ENCODE measurements at regions not wholly inside any gene's neighbourhood (a gene's known extent, or its start where the extent isn't known, plus 50 kb on each side); places are given as distances from the start of the nearest gene placed in this dataset.

GRCh38 chr3:99483841-99484240 lies 154.6 kb upstream of the COL8A1 start:
- Histone ChIP-seq H3K27ac (ENCODE audit: low read depth, low read length) (no peak overlapping the region), H3K9me3 (ENCODE audit: low read length) (no peaks in the 10 kb centered on the region), H3K36me3 (ENCODE audit: insufficient read depth, low read length) (no peaks in the 10 kb centered on the region), H3K4me3 (ENCODE audit: low read length) (no peak overlapping the region), H3K4me1 (ENCODE audit: insufficient read depth, low read length) (no peaks in the 10 kb centered on the region), H3K27me3 (ENCODE audit: insufficient read depth, low read length, poor library complexity, severe bottlenecking) (no peaks in the 10 kb centered on the region)
- Mint-ChIP-seq H3K4me1 (no peaks in the 10 kb centered on the region), H3K36me3 (no peaks in the 10 kb centered on the region), H3K27me3 (peaks cover 0 to 1% of the 10 kb centered on the region in 2 donors), H3K27ac (no peak overlapping the region), H3K9me3 (peaks cover 8 to 16% (median 11%) of the 10 kb centered on the region in 5 donors), H3K4me3 (no peak overlapping the region)
- ChIA-PET CTCF (interaction anchor here (1.1 kb wide), 1 partner anchor 13 kb away, joined by 3 read pairs; no protein-coding TSS in a partner anchor), POLR2A (no interaction called here)
- DNase-seq = no peak

- no peak for DNase-seq
- Histone ChIP-seq H3K27me3 (ENCODE audit: insufficient read depth, low read length, poor library complexity, severe bottlenecking) (no peaks in the 10 kb centered on the region), H3K4me1 (ENCODE audit: insufficient read depth, low read length) (no peaks in the 10 kb centered on the region), H3K36me3 (ENCODE audit: insufficient read depth, low read length) (no peaks in the 10 kb centered on the region), H3K9me3 (ENCODE audit: low read length) (no peaks in the 10 kb centered on the region), H3K27ac (ENCODE audit: low read depth, low read length) (no peak overlapping the region), H3K4me3 (ENCODE audit: low read length) (no peak overlapping the region)
- H3K4me3 Mint-ChIP-seq = no peak overlapping the region
- H3K27ac Mint-ChIP-seq = no peak overlapping the region
- ChIA-PET POLR2A (no interaction called here), CTCF (no interaction called here)
- no peaks in the 10 kb centered on the region for H3K4me1 Mint-ChIP-seq
- H3K9me3 Mint-ChIP-seq = peaks cover 3 to 11% (median 5%) of the 10 kb centered on the region in 5 donors
- no peaks in the 10 kb centered on the region for H3K36me3 Mint-ChIP-seq
- no peaks in the 10 kb centered on the region for H3K27me3 Mint-ChIP-seq
Observed at GRCh38 chr3:99482191-99482590, 156.2 kb upstream of the COL8A1 start.

- Histone ChIP-seq H3K27ac (ENCODE audit: low read depth, low read length) (no peak overlapping the region), H3K4me3 (ENCODE audit: low read length) (no peak overlapping the region), H3K4me1 (ENCODE audit: insufficient read depth, low read length) (no peaks in the 10 kb centered on the region), H3K9me3 (ENCODE audit: low read length) (no peaks in the 10 kb centered on the region), H3K27me3 (ENCODE audit: insufficient read depth, low read length, poor library complexity, severe bottlenecking) (no peaks in the 10 kb centered on the region), H3K36me3 (ENCODE audit: insufficient read depth, low read length) (no peaks in the 10 kb centered on the region)
- DNase-seq = no peak
- H3K9me3 Mint-ChIP-seq = peaks cover 2 to 11% (median 4%) of the 10 kb centered on the region in 5 donors
- H3K4me3 Mint-ChIP-seq = no peak overlapping the region
- H3K4me1 Mint-ChIP-seq = no peaks in the 10 kb centered on the region
- ChIA-PET POLR2A (no interaction called here), CTCF (no interaction called here)
- no peaks in the 10 kb centered on the region for H3K36me3 Mint-ChIP-seq
- no peak overlapping the region for H3K27ac Mint-ChIP-seq
- no peaks in the 10 kb centered on the region for H3K27me3 Mint-ChIP-seq
Observed at GRCh38 chr3:99481561-99481960, 156.8 kb upstream of the COL8A1 start.

GRCh38 chr3:99479768-99480167 lies 158.6 kb upstream of the COL8A1 start:
- Mint-ChIP-seq H3K9me3 (peaks cover 0 to 14% (median 4%) of the 10 kb centered on the region in 5 donors), H3K27ac (no peak overlapping the region)
- POLR2A ChIA-PET = no interaction called here

GRCh38 chr3:99477650-99478049 lies 160.7 kb upstream of the COL8A1 start:
- Histone ChIP-seq H3K27me3 (ENCODE audit: insufficient read depth, low read length, poor library complexity, severe bottlenecking) (no peaks in the 10 kb centered on the region), H3K9me3 (ENCODE audit: low read length) (no peaks in the 10 kb centered on the region), H3K36me3 (ENCODE audit: insufficient read depth, low read length) (no peaks in the 10 kb centered on the region), H3K4me3 (ENCODE audit: low read length) (no peak overlapping the region), H3K4me1 (ENCODE audit: insufficient read depth, low read length) (no peaks in the 10 kb centered on the region), H3K27ac (ENCODE audit: low read depth, low read length) (no peak overlapping the region)
- Mint-ChIP-seq H3K4me3 (no peak overlapping the region), H3K27me3 (no peaks in the 10 kb centered on the region), H3K9me3 (peaks cover 0 to 14% (median 4%) of the 10 kb centered on the region in 5 donors), H3K27ac (no peak overlapping the region), H3K4me1 (no peaks in the 10 kb centered on the region), H3K36me3 (no peaks in the 10 kb centered on the region)
- ChIA-PET CTCF (no interaction called here), POLR2A (no interaction called here)
- no peak for DNase-seq

More at GRCh38 chr3:99479768-99480167, 158.6 kb upstream of the COL8A1 start:
- Mint-ChIP-seq H3K4me3 (no peak overlapping the region), H3K4me1 (no peaks in the 10 kb centered on the region), H3K27me3 (no peaks in the 10 kb centered on the region), H3K36me3 (no peaks in the 10 kb centered on the region)
- H3K36me3 ChIP-seq (ENCODE audit: insufficient read depth, low read length) = no peaks in the 10 kb centered on the region
- no peak overlapping the region for H3K4me3 ChIP-seq (ENCODE audit: low read length)
- CTCF ChIA-PET = interaction anchor here (1.7 kb wide), 1 partner anchor 9 kb away, joined by 4 read pairs; no protein-coding TSS in a partner anchor
- no peaks in the 10 kb centered on the region for H3K9me3 ChIP-seq (ENCODE audit: low read length)
- H3K4me1 ChIP-seq (ENCODE audit: insufficient read depth, low read length) = no peaks in the 10 kb centered on the region
- H3K27ac ChIP-seq (ENCODE audit: low read depth, low read length) = no peak overlapping the region
- no peaks in the 10 kb centered on the region for H3K27me3 ChIP-seq (ENCODE audit: insufficient read depth, low read length, poor library complexity, severe bottlenecking)
- DNase-seq = no peak

- no peaks in the 10 kb centered on the region for H3K4me1 Mint-ChIP-seq
- no peak for DNase-seq
- H3K27ac Mint-ChIP-seq = no peak overlapping the region
- POLR2A ChIA-PET = no interaction called here
- Histone ChIP-seq H3K27ac (ENCODE audit: low read depth, low read length) (no peak overlapping the region), H3K4me1 (ENCODE audit: insufficient read depth, low read length) (no peaks in the 10 kb centered on the region), H3K4me3 (ENCODE audit: low read length) (no peak overlapping the region), H3K27me3 (ENCODE audit: insufficient read depth, low read length, poor library complexity, severe bottlenecking) (no peaks in the 10 kb centered on the region), H3K36me3 (ENCODE audit: insufficient read depth, low read length) (no peaks in the 10 kb centered on the region), H3K9me3 (ENCODE audit: low read length) (no peaks in the 10 kb centered on the region)
- H3K27me3 Mint-ChIP-seq = no peaks in the 10 kb centered on the region
- no peaks in the 10 kb centered on the region for H3K36me3 Mint-ChIP-seq
- peaks cover 0 to 14% (median 4%) of the 10 kb centered on the region in 5 donors for H3K9me3 Mint-ChIP-seq
- CTCF ChIA-PET = no interaction called here
- H3K4me3 Mint-ChIP-seq = no peak overlapping the region
Observed at GRCh38 chr3:99475229-99475628, 163.2 kb upstream of the COL8A1 start.

- H3K9me3 Mint-ChIP-seq = peaks cover 0 to 14% (median 4%) of the 10 kb centered on the region in 5 donors
- H3K4me3 Mint-ChIP-seq = no peak overlapping the region
- no peak overlapping the region for H3K27ac Mint-ChIP-seq
- Histone ChIP-seq H3K4me1 (ENCODE audit: insufficient read depth, low read length) (no peaks in the 10 kb centered on the region), H3K27me3 (ENCODE audit: insufficient read depth, low read length, poor library complexity, severe bottlenecking) (no peaks in the 10 kb centered on the region), H3K27ac (ENCODE audit: low read depth, low read length) (no peak overlapping the region), H3K4me3 (ENCODE audit: low read length) (no peak overlapping the region), H3K36me3 (ENCODE audit: insufficient read depth, low read length) (no peaks in the 10 kb centered on the region), H3K9me3 (ENCODE audit: low read length) (no peaks in the 10 kb centered on the region)
- no peak for DNase-seq
- H3K36me3 Mint-ChIP-seq = no peaks in the 10 kb centered on the region
- ChIA-PET CTCF (no interaction called here), POLR2A (no interaction called here)
- no peaks in the 10 kb centered on the region for H3K27me3 Mint-ChIP-seq
- H3K4me1 Mint-ChIP-seq = no peaks in the 10 kb centered on the region
Observed at GRCh38 chr3:99474776-99475175, 163.6 kb upstream of the COL8A1 start.

- POLR2A ChIA-PET = no interaction called here
- H3K27ac ChIP-seq (ENCODE audit: low read depth, low read length) = no peak overlapping the region
- CTCF ChIA-PET = no interaction called here
Observed at GRCh38 chr3:99473321-99473751, 165.1 kb upstream of the COL8A1 start.

GRCh38 chr3:99472385-99472784 lies 166.0 kb upstream of the COL8A1 start:
- DNase-seq = no peak
- no peaks in the 10 kb centered on the region for H3K36me3 Mint-ChIP-seq
- CTCF ChIA-PET = no interaction called here
- H3K4me1 Mint-ChIP-seq = no peaks in the 10 kb centered on the region
- Histone ChIP-seq H3K4me1 (ENCODE audit: insufficient read depth, low read length) (no peaks in the 10 kb centered on the region), H3K36me3 (ENCODE audit: insufficient read depth, low read length) (no peaks in the 10 kb centered on the region), H3K9me3 (ENCODE audit: low read length) (no peaks in the 10 kb centered on the region), H3K27me3 (ENCODE audit: insufficient read depth, low read length, poor library complexity, severe bottlenecking) (no peaks in the 10 kb centered on the region), H3K27ac (ENCODE audit: low read depth, low read length) (no peak overlapping the region), H3K4me3 (ENCODE audit: low read length) (no peak overlapping the region)
- no peaks in the 10 kb centered on the region for H3K27me3 Mint-ChIP-seq
- peaks cover 0 to 4% (median 0%) of the 10 kb centered on the region in 5 donors for H3K9me3 Mint-ChIP-seq
- H3K4me3 Mint-ChIP-seq = no peak overlapping the region
- no peak overlapping the region for H3K27ac Mint-ChIP-seq
- POLR2A ChIA-PET = no interaction called here

More at GRCh38 chr3:99473321-99473751, 165.1 kb upstream of the COL8A1 start:
- H3K4me3 Mint-ChIP-seq = no peak overlapping the region
- no peak for DNase-seq
- no peaks in the 10 kb centered on the region for H3K4me1 Mint-ChIP-seq
- Histone ChIP-seq H3K27me3 (ENCODE audit: insufficient read depth, low read length, poor library complexity, severe bottlenecking) (no peaks in the 10 kb centered on the region), H3K4me3 (ENCODE audit: low read length) (no peak overlapping the region), H3K36me3 (ENCODE audit: insufficient read depth, low read length) (no peaks in the 10 kb centered on the region), H3K4me1 (ENCODE audit: insufficient read depth, low read length) (no peaks in the 10 kb centered on the region), H3K9me3 (ENCODE audit: low read length) (no peaks in the 10 kb centered on the region)
- no peak overlapping the region for H3K27ac Mint-ChIP-seq
- H3K9me3 Mint-ChIP-seq = peaks cover 0 to 12% (median 3%) of the 10 kb centered on the region in 5 donors
- H3K27me3 Mint-ChIP-seq = no peaks in the 10 kb centered on the region
- no peaks in the 10 kb centered on the region for H3K36me3 Mint-ChIP-seq

Measured in CD8-positive, alpha-beta memory T cell (primary cell).